HG02973 (cell line): ENCODE measurements at regions not wholly inside any gene's neighbourhood (a gene's known extent, or its start where the extent isn't known, plus 50 kb on each side); places are given as distances from the start of the nearest gene placed in this dataset.
A peak's percentile ranks its signal among the peaks of the same experiment; 100 is the strongest.

Source experiments
- ATAC-seq: cut with Tn5 transposase; IDR thresholded peaks from one replicate; pipeline ENCODE4 v1.9.1; 2021; ENCODE audit warnings: moderate library complexity; ENCODE audit not compliant: unreplicated experiment

DNA sequence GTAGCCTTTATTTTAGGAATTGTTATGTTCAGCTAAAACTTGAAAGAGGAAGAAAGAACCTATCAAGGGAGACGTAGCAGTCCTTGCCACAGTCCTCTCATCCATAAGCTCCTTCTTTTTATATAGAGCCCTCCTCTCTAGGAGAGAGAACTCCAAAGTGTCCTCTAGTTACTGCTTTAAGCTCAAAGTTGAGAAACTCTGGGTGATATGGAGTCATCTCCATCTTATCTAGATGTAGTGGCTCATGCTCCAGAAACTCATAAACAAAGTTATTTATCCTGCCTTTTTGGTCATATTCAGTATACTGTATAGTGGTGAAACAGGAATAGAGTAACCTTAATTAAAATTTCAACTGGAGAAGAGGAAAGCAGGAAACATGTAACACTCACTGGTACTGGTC is 90.4 kb upstream of the ATF7IP start:
- no peak for ATAC-seq

DNA sequence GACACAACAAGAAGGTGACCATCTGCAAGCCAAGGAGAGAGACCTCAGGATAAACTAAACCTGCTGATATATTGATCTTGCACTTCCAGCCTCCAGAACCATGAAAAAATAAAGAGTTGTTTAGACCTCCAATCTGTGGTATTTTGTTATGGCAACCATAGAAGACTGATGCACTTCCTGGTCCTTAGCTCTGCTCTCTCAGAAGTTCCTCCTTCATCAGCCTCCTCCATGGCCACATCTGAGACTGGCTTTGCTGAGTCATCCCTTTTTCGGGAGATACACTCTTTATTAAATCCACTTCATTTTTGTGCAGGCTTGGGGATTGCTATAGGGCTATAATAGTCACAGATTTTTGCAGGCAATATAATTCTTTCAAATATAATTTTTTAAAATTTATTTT is 89.6 kb upstream of the ATF7IP start:
- ATAC-seq, result no peak

DNA sequence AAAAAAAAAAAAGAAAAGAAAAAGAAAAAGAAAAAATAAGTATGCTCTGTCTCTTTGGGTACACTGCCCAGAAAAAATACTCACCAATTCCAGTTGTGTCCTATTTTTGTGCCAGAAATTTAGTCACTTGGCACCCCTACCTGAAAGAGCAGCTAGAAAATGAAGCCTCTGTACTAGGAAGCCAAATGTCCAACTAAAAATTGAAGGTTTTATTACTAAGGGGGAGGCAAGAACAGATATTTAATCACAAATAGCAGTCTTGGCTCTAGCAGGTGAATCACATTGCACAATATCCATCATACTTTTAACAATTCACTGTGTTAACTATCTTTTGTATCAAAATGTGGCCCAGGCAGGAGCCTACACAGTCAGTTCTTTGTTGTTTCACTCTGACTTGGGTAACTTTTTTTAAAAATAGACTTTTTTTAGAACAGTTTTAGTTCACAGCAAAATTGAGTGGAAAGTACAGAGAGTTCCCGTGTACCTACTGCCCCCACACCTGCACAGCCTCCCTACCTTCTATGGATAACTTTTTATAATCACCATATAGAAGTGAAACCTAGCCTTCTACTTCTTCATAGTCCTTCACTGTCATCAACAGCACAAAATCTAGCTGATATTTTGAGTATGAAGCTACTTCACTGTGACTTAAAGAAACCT is 87.1 kb upstream of the ATF7IP start:
- ATAC-seq, result no peak

DNA sequence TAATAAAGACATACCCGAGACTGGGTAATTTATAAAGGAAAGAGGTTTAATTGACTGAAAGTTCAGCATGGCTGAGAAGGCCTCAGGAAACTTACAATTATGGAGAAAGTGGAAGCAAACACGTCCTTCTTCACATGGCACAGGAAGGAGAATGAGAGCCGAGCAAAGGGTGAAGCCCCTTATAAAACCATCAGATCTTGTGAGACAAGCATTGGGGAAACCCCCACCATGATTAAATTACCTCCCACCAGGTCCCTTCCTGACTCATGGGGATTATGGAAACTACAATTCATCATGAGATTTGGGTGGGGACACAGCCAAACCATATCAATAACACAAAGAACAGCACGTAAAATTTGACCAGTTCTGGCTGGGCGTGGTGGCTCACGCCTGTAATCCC is 85.6 kb upstream of the ATF7IP start:
- no peak for ATAC-seq

DNA sequence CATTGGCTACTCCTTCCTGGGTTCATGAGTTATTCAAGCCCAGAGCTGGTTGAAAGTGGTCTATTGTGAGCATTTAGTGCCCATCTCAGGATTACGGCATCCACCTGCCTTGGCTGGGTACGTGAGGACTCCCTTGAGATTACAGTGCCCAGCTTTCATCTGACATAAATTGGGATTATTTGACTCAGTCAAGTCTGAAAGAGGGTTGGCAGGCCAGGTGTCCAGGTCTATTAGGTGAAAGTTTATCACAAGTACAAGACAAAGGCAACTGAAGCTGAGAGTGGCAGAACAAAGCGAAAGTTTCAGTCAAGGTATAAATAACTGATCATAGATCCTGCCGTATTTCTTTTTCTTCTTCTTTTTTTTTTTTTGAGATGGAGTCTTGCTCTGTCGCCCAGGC is 84.6 kb upstream of the ATF7IP start:
- ATAC-seq, result no peak

DNA sequence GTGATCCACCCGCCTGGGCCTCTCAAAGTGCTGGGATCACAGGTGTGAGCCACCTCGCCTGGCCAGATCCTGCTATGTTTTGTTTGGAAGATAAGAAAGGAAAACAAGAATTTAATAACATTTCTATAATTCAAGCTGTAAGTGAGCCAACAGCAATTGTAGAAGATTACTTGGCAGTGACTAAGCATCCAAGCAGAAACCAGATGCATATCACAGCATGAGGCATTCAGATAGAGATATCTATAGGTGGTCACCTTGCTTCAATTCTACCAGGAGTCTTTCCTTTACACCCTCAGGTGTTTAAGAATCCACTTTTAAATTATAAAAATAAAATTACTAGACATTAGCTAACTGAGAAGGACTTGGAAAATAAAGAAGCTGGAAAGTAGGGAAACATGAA is 83.9 kb upstream of the ATF7IP start:
- ATAC-seq, result no peak

DNA sequence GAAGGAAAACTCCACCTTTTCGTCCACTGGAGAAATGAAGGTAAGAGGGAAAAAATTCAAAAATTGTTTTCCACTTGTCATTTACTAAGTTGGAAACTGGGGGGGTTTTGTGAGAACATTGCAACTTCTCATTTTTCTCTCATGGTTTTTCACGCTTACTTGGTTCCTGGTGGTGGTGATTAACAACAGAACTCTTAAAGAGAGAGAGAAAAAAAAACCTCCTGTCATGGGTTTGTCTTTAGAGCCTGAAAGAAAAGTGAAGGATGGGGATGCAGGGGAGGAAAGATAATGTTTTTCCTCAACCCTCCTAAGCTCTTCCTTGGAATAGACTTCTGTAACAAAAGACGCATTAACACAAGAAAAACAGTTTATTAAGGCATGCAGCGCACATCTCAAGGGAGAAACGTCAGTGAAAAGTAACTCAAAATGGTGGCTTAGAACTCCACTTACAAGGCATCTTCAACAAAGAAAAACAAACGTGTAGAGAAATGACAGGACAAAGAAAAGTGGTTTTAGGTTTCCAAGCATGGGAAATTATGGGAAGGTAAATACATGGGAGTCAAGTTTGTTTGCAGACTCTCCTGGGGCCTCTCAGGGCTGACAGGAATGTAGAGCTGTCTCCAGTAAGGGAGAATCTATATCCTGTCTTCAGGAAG is 81.9 kb upstream of the ATF7IP start:
- ATAC-seq, result peak; percentile 35

DNA sequence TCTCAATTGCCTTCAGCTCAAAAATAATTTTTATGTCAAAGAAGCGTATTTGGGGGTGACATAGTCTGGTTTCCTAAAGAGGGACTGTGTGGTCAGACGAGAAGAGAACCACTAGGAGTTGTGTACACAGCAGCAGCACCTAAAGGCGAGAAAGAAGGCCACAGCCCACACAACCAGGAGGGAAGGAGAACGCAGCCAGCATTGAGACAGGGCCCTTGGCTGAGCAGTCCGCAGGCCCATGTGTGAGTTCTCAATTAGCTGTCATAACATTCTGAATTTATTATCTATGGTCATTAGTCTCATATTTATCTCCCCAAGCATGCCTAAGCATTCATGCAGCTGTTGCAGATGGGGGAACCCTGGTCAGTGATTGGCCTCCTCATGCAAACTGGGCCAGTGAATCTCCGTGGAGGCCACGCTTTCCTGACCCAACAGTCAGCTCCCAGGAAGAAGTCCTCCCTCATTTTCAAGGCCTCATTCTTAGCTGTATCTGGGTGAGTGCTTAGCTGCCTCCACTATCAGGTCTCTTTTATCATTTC is 81.2 kb upstream of the ATF7IP start:
- ATAC-seq, result peak; percentile 78

DNA sequence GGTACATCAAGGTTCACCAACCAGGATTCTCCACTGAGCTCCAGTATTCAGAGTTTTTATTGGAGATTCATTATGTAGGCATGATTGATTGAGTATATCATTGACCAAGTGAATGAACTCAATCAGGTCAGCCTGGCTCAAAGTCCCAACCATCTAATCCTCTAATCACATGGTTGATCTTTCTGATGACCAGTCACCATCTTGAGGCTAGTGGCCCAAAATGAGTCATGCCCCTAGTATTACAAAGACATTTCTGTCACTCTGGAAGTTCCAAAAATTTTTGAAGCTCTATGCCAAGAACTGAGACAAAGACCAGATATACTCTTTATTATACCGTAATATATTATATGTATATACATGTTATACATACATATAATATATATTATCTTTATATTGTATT is 75.9 kb upstream of the ATF7IP start:
- ATAC-seq, result no peak

DNA sequence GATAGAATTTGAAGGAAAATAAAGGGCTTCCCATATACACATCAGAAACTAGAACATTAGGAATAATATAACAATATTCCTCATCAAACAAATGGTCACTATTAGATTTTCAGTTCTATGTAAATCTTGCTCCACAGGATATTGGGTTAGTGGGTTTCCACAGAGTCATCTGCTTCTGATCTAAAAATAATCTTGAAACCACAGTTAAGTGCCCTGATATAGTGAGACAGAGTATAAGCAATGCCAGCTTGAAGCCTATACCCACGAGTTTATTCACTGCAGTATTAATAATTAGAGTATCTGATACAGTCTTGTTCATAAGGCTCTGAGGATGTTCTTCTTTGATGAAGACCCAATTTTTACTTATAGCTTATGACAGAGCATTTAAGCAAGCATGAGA is 74.5 kb upstream of the ATF7IP start:
- no peak for ATAC-seq

DNA sequence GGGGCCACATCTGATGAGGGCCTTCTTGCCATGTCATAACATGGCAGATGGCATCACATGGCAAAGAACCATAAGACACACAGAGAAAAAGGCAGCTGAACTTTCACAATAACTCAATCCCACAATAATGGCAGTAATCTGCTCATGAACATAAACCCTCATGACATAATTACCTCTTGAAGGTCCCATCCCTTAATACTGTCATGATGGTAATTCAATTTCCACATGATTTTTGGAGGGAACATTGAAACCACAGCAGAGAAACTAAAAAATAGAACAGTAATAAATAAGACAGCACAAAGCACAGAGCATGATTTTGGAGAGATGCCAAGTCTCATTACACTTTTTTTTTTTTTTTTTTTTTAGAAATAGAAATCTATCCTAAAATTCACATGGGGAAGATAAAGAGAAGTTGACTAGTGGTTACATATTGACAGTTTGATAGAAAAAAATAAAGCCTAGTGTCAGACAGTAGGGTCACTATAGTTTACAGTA is 61.8 kb upstream of the ATF7IP start:
- no peak for ATAC-seq

DNA sequence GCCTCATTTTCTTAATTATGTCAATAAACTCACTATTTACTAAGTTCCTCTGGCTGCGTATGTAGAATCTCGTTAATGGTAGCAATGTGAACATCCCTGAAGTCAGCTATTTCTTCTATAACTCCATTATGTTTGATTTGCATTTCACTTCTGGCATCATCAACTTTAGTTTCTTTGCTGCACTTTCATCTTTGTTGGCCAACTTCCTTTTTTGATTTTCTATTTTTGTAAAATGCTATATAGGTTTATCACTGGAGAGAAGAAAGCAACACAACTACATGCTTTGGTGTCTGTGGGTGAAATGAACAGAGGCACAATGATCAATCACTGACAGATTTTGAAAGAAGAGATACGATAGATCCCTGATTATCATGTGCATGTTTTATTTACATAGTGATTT is 58.5 kb upstream of the ATF7IP start:
- ATAC-seq, result no peak

DNA sequence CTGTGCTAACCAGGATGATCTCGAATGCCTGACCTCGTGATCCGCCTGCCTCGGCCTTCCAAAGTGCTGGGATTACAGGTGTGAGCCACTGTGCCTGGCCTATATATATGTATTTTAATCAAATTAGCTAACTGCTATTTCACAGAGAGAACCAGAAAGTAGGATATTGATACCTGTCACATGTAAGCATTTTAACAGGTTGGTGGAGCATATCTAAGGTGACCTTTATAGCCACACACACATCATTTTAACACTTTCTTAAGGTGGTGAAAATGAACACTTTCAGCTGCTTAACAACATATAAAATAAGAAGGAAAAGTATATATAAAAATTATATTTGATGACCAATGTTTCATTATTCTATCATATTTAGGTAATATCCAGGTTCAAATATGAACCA is 57.0 kb upstream of the ATF7IP start:
- ATAC-seq, result no peak

DNA sequence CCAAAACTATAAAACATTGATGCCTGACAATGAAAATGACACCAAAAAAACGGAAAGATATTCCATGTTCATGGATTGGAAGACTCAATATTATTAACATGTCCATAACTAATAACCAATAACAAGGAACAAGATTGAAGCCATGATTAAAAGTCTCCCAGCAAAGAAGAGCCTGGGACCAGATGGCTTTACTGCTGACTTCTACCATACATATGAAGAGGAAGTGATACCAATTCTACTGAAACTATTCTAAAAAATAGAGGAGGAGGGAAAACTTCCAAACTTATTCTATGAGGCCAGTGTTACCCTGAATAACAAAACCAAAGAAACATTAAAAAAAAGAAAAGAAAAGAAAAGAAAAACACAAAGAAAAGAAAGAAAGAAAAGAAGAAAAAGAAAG is 54.6 kb upstream of the ATF7IP start:
- ATAC-seq, result no peak

DNA sequence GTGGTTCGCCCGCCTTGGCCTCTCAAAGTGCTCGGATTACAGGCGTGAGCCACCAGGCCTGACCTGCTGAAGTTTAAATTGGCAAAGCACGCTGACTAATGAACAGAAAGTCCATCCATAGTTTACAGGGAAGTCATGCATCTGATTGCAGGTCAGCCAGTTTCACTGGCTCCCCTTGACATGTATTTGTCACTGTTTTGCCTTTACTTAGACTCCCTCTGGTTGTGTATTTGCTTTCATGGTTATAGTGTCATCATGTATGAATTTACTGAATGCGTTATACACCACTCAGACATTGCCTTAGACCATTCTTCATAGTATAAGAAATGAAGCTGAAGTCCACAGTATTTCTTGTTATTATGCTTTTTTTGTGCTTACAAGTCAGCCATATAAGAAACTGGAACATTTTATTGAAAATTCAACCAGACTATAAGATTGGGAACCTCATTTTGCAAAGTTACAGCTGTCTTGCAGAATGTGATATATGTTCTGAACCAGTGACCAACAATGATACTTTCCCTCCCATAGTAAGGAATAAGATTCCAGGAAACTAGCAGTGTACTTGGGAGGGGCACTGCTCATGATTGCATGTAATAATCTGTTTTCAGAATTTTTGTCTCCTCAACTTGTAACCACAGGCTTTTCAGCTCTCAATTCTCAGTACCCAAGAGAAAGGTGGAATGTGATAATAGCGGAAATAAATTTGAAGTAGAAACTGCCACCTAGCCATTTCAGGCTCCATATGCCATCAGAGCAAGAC is 51.9 kb upstream of the ATF7IP start:
- ATAC-seq, result no peak

DNA sequence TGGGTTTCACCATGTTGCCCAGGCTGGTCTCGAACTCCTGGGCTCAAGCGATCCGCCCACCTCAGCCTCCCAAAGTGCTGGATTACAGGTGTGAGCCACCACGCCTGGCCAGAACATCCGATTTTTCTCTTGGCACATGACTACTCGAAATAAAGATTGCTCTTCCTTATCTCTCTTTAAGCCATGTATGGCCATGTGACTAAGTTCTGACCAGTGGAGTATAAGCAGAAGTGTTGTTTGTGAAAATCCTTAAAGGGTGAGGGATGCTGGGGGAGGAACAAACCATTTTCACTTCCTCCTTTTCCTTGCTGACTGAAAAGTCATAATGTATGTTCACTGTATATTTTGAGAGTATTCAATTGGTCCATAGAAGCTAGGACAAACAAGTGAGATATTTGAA is 50.7 kb upstream of the ATF7IP start:
- ATAC-seq, result no peak

DNA sequence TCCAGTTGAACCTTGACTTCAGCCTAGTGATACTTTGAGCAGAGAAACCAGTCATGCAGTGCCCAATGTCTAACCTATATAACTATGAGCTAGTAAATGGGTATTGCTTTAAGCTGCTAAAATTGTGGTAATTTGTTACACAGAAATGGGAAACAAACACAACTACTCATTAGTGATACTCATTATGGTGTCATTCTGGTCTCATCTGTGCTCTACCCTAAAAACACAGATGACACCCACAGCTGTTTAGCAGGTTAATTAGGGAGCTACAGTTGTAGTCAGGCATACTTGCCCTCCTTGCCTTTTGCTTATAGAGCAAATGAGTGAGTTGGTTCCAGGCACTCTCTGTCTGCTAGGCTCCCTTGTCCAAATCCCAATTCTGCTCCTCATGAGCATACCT is 50.0 kb upstream of the ATF7IP start:
- ATAC-seq, result no peak
